ENCODE measurements at regions not wholly inside any gene's neighbourhood (a gene's known extent, or its start where the extent isn't known, plus 50 kb on each side); places are given as distances from the start of the nearest gene placed in this dataset.

DNA sequence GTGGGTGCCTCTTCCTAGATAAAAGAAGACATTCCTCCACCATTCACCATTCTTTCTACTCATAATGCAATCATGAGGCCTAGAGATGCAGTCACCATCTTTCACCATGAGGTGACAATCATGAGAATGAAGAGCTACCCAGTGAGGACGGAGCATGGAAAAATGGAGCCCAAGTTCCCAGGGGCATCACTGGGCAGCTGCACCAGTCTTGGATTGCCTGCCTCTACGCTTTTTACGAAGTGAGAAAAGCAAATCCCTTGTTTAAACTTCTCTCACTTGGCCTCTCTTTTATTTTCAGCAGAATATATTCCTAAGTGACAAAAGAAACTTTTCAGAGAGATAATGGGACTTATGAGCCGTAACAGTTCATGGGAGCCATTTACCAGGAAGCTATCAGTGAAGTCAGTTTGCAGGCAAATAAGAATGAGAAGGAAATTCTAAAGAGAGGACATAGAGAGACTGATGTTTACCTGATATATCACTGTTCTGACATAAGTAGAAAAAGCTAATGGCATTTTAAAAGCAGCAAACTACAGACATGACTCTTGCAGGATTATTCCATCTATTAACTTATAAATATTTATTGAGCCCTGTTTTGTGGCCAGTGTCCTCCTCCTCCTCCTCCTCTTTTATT, 90.0 kb upstream of the CPNE4 start:
- TF ChIP-seq, protein P1, sequence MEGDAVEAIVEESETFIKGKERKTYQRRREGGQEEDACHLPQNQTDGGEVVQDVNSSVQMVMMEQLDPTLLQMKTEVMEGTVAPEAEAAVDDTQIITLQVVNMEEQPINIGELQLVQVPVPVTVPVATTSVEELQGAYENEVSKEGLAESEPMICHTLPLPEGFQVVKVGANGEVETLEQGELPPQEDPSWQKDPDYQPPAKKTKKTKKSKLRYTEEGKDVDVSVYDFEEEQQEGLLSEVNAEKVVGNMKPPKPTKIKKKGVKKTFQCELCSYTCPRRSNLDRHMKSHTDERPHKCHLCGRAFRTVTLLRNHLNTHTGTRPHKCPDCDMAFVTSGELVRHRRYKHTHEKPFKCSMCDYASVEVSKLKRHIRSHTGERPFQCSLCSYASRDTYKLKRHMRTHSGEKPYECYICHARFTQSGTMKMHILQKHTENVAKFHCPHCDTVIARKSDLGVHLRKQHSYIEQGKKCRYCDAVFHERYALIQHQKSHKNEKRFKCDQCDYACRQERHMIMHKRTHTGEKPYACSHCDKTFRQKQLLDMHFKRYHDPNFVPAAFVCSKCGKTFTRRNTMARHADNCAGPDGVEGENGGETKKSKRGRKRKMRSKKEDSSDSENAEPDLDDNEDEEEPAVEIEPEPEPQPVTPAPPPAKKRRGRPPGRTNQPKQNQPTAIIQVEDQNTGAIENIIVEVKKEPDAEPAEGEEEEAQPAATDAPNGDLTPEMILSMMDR (IDR thresholded peaks at IDR 0.05; ENCODE audit: low read depth, low read length), result no peak
- TF ChIP-seq EZH2phosphoT487 (IDR thresholded peaks at IDR 0.05; ENCODE audit: low read depth), result no peak

Measured in OCI-LY3 (cell line).